ENCODE measurements at regions not wholly inside any gene's neighbourhood (a gene's known extent, or its start where the extent isn't known, plus 50 kb on each side); places are given as distances from the start of the nearest gene placed in this dataset.

DNA sequence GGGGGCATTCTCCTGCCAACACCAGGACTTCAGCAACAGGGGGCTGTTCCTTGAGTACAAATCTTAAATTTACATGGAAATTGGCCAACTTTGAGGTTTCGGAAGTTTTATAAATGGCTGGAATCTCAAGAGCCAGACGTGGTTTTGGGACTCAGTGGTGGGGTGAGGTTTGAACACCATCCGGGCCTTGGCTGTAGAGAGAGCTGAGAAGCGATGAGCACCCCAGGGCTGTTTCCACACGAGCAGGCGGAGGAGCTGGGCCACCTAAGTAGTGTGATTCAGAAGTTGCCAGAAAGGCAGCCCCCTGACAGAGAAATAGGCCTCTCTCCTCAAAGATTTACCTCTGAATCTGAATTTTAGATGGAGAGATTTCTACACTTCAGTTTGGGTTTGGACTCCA lies 89.0 kb downstream of the FGF9 start:
- Histone ChIP-seq H3K9ac (ENCODE audit: insufficient read depth in 1 of 2, low read depth in 2 of 2, low read length in 2 of 2) (no peak overlapping the region), H3K4me1 (replicated peaks in 1 of 2; ENCODE audit: control insufficient read depth in 2 of 2, insufficient read depth in 2 of 2, low read length in 2 of 2) (no peaks in the 10 kb centered on the region), H4K20me1 (replicated peaks; ENCODE audit: control insufficient read depth, insufficient read depth, low read length) (no peaks in the 10 kb centered on the region), H3K36me3 (ENCODE audit: control insufficient read depth, insufficient read depth, low read length) (no peaks in the 10 kb centered on the region), H3K79me2 (ENCODE audit: control insufficient read depth, insufficient read depth, low read length) (no peaks in the 10 kb centered on the region), H3K27ac (ENCODE audit: extremely low read depth, low read depth, low read length) (no peak overlapping the region), H3K9me3 (replicated peaks; ENCODE audit: control insufficient read depth, insufficient read depth, low read depth, low read length) (no peaks in the 10 kb centered on the region), H3K27me3 (ENCODE audit: control insufficient read depth in 2 of 2, insufficient read depth in 2 of 2, low read length in 2 of 2) (peaks cover 0 to 3% of the 10 kb centered on the region in 2 experiments; a peak in 1 of 5 replicates), H3K9me1 (ENCODE audit: control insufficient read depth, insufficient read depth, low read length) (no peaks in the 10 kb centered on the region), H2AFZ (ENCODE audit: low read depth, low read length) (no peak overlapping the region), H3K4me3 (no peak overlapping the region), H3K4me2 (ENCODE audit: insufficient read depth, low read length) (no peak overlapping the region)
- no peak for TF ChIP-seq EP400 (IDR thresholded peaks at IDR 0.05)
- TF ChIP-seq, protein P1, sequence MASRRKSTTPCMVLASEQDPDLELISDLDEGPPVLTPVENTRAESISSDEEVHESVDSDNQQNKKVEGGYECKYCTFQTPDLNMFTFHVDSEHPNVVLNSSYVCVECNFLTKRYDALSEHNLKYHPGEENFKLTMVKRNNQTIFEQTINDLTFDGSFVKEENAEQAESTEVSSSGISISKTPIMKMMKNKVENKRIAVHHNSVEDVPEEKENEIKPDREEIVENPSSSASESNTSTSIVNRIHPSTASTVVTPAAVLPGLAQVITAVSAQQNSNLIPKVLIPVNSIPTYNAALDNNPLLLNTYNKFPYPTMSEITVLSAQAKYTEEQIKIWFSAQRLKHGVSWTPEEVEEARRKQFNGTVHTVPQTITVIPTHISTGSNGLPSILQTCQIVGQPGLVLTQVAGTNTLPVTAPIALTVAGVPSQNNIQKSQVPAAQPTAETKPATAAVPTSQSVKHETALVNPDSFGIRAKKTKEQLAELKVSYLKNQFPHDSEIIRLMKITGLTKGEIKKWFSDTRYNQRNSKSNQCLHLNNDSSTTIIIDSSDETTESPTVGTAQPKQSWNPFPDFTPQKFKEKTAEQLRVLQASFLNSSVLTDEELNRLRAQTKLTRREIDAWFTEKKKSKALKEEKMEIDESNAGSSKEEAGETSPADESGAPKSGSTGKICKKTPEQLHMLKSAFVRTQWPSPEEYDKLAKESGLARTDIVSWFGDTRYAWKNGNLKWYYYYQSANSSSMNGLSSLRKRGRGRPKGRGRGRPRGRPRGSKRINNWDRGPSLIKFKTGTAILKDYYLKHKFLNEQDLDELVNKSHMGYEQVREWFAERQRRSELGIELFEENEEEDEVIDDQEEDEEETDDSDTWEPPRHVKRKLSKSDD (conservative IDR thresholded peaks at IDR 0.05; ENCODE audit: low read length) = no peak
- no peak for TF ChIP-seq GTF2A2 (tag; IDR thresholded peaks at IDR 0.05)
- TF ChIP-seq SRSF7 (optimal IDR thresholded peaks at IDR 0.05; ENCODE audit: low read depth, low read length) = no peak
- no peak for TF ChIP-seq ZNF436 (CRISPR knock-in tag; IDR thresholded peaks at IDR 0.05)
- TF ChIP-seq, protein P2, sequence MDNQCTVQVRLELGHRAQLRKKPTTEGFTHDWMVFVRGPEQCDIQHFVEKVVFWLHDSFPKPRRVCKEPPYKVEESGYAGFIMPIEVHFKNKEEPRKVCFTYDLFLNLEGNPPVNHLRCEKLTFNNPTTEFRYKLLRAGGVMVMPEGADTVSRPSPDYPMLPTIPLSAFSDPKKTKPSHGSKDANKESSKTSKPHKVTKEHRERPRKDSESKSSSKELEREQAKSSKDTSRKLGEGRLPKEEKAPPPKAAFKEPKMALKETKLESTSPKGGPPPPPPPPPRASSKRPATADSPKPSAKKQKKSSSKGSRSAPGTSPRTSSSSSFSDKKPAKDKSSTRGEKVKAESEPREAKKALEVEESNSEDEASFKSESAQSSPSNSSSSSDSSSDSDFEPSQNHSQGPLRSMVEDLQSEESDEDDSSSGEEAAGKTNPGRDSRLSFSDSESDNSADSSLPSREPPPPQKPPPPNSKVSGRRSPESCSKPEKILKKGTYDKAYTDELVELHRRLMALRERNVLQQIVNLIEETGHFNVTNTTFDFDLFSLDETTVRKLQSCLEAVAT (IDR thresholded peaks at IDR 0.05) = no peak
- TF ChIP-seq ZSCAN29 (IDR thresholded peaks at IDR 0.05) = no peak
- TF ChIP-seq SMAD2 (IDR thresholded peaks at IDR 0.05; ENCODE audit: low read depth, low read length) = no peak
- TF ChIP-seq, protein P3, sequence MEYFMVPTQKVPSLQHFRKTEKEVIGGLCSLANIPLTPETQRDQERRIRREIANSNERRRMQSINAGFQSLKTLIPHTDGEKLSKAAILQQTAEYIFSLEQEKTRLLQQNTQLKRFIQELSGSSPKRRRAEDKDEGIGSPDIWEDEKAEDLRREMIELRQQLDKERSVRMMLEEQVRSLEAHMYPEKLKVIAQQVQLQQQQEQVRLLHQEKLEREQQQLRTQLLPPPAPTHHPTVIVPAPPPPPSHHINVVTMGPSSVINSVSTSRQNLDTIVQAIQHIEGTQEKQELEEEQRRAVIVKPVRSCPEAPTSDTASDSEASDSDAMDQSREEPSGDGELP (CRISPR knock-in tag; IDR thresholded peaks at IDR 0.05; ENCODE audit: borderline replicate concordance) = no peak
- TF ChIP-seq ELF4 (CRISPR knock-in tag; IDR thresholded peaks at IDR 0.05) = no peak
- TF ChIP-seq MECOM (CRISPR knock-in tag; IDR thresholded peaks at IDR 0.05) = no peak
- TF ChIP-seq, protein P4, sequence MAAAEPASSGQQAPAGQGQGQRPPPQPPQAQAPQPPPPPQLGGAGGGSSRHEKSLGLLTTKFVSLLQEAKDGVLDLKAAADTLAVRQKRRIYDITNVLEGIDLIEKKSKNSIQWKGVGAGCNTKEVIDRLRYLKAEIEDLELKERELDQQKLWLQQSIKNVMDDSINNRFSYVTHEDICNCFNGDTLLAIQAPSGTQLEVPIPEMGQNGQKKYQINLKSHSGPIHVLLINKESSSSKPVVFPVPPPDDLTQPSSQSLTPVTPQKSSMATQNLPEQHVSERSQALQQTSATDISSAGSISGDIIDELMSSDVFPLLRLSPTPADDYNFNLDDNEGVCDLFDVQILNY (CRISPR knock-in tag; IDR thresholded peaks at IDR 0.05) = no peak
- BruUV-seq (replicated peaks) = no TSS peak
- POLR2A ChIA-PET = no interaction called here
- 0% methylated on average over 5 of the region's 6 CpGs for WGBS (ENCODE audit: insufficient coverage, low coverage, missing lambda C conversion rate)
- ATAC-seq (no peak), FAIRE-seq (no peak), DNase-seq (ENCODE audit: extremely low read depth in 1 of 4, low spot score in 3 of 4) (no peak)
- CTCF ChIA-PET (ENCODE audit: low intra/inter-chr PET ratio) = interaction anchor here (0.6 kb wide), 1 partner anchor 17 kb away, joined by 6 read pairs; no protein-coding TSS in a partner anchor
- in situ Hi-C loops (cut with MboI) (no loop called here), intact Hi-C loops (cut with micrococcal nuclease) (loop anchor here (10.0 kb wide), 1 partner anchor 125 kb away; no protein-coding TSS in a partner anchor)
